Fibroblast of lung (primary cell): ENCODE measurements at regions not wholly inside any gene's neighbourhood (a gene's known extent, or its start where the extent isn't known, plus 50 kb on each side); places are given as distances from the start of the nearest gene placed in this dataset.

ENCODE experiments used
- EZH2 ChIP-seq: IDR thresholded peaks from 2 replicates; pipeline ENCODE4 v1.5.1; 2012; ENCODE audit warnings: low read length, control low read depth, mild to moderate bottlenecking; ENCODE audit errors: missing control alignments
- TF ChIP-seq, protein P1 (sequence below), 2 donors: IDR thresholded peaks in 1 of 2; conservative IDR thresholded peaks in 1 of 2; 1 replicate in 1 of 2; 2 replicates in 1 of 2; pipeline ENCODE4 v1.5.1; 2011 to 2012; ENCODE audit warnings: low read length in 2 of 2, control low read depth in 1 of 2, inconsistent platforms in 1 of 2, low read depth in 1 of 2, mild to moderate bottlenecking in 1 of 2

DNA sequence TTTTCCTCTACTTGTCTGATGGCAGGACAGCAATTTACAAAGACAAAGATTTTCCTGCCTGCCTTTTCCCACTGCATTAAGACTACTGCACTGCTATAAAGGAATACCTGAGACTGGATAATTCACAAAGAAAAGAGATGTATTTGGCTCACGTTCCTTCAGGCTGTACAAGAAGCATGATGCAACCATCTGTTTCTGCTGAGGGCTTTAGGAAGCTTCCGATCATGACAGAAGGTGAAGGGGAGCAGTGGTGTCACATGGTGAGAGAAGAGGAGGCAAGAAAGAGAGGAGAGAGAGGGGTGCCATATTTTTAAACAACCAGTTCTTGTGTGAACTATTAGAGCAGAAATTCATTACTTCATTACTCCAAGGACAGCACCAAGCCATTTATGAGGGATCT lies 617.1 kb upstream of the HTR2C start:
- TF ChIP-seq EZH2, result no peak
- TF ChIP-seq, protein P1, sequence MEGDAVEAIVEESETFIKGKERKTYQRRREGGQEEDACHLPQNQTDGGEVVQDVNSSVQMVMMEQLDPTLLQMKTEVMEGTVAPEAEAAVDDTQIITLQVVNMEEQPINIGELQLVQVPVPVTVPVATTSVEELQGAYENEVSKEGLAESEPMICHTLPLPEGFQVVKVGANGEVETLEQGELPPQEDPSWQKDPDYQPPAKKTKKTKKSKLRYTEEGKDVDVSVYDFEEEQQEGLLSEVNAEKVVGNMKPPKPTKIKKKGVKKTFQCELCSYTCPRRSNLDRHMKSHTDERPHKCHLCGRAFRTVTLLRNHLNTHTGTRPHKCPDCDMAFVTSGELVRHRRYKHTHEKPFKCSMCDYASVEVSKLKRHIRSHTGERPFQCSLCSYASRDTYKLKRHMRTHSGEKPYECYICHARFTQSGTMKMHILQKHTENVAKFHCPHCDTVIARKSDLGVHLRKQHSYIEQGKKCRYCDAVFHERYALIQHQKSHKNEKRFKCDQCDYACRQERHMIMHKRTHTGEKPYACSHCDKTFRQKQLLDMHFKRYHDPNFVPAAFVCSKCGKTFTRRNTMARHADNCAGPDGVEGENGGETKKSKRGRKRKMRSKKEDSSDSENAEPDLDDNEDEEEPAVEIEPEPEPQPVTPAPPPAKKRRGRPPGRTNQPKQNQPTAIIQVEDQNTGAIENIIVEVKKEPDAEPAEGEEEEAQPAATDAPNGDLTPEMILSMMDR (conservative IDR thresholded peaks at IDR 0.05 in 1 of 2, IDR thresholded peaks at IDR 0.05 in 1 of 2; ENCODE audit: low read depth in 1 of 2, low read length in 2 of 2), result no peak
